NCI-H524 (cell line): ENCODE measurements at regions not wholly inside any gene's neighbourhood (a gene's known extent, or its start where the extent isn't known, plus 50 kb on each side); places are given as distances from the start of the nearest gene placed in this dataset.

Experiments
- DNase-seq, 2 experiments: peaks; one replicate each; lab custom pipeline; 2025; lab: John Stamatoyannopoulos, UW

DNA sequence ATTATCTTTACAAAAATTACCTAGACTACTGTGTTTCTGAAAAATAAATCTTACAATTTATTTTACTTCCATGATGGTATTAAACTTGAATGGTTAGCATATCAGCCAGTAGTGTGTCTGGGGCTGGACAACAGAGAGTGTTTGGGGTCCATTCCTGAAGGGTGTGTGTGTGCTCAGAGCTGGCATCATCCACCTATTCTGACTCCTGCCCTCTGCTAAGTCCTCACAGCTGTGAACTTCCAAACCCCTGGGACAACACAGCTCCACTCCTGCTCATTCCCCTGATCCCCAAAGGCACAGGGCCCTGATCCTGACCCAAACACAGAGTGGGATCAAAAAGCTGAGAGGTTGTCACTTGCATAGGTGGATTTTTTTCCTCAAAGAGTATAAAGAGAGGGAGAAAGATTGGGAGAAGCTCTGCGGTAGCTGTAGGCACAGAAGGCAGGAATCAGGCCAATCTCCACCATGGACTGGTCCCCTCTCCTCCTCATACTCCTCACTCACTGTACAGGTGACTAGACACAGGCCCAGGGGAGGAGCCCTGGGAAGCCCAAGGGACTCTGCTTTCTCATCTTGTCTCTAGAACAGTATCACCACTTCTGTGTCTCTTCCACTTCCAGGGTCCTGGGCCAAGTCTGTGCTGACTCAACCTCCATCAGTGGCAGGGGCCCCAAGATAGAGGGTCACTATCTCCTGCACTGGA lies 55.7 kb upstream of the TOP3B start:
- DNase-seq: no peak

DNA sequence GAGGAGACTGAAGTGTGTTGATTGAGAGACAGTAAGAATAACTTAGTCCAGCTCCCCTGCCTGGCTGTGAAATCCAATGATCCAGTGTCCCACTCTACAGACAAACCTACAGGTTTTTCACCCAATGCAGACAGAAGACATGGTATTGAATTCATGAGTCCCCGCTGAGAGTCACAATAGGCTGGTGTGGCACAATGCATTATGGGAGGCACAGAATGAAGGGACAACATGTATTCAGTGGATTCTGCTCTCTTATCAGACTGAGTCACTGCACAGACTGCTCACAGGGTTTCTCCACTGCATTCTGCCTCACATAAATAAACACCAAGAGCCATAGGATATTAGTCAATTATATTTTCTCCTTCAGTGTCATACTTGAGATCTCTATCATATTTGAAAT lies 55.2 kb upstream of the TOP3B start:
- DNase-seq: no peak

DNA sequence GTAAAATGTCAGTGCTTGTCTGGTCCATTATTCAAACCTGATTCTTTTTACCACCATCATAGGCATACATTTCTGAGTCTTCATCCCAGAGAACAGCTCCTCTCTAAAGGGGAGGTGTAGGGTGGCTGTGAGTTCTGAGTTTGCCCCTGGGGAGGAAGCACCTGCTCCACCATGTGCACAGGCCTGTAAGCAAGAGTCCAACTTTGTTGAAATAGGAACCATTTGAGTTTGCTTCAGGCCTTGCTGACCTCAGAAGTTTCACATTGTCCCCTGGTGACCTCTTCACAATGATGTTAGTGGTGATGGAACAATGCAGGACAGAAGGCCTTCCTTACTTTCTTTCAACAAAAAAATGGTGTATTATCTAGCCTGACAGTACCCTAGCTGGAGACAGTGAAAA lies 54.6 kb upstream of the TOP3B start:
- no peak for DNase-seq

DNA sequence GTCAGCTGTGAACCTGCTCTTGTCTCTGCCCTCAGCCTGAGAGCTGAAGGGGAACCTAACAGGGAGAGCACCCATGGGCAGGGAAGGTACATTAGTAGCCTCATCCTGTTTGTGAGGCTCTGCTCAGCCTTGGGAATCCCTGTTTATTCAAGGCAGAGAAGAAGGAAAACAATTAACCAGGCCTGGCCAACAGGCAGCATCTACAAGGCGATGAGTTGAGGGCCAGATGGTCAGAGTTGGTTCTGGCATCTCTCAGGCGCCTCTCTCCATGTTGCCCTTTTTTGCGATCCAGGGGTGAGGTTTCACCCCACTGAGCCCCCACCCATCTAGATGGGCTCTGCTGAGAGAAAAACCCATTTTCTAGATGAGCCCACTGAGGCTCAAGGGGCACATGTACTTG lies 54.0 kb upstream of the TOP3B start:
- DNase-seq: no peak

DNA sequence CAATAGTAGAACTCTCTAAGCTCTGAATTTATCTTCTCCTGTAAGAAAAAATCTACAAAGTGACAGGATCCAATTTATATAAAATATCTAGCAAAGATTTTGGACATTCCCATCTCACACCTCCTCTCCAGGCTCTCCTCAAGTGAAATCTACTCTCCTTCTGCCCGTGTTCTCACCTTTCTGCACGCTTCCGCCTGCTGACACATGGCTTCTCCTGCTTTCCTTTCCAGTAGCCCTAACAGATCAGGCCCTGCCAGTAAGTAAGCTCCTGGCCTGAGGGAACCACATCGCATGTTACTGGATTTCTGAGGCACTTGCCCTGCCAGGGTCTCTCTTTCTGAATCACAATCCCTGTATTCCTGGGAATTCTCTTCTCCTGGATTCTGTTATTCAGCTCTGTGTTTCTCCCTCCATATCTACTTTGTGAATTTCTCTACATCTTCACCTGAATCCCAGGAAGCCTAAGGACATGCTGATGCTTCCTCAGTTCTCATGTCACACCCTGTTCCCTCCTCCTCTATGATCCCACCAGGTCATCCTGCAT lies 53.3 kb upstream of the TOP3B start:
- DNase-seq: no peak

DNA sequence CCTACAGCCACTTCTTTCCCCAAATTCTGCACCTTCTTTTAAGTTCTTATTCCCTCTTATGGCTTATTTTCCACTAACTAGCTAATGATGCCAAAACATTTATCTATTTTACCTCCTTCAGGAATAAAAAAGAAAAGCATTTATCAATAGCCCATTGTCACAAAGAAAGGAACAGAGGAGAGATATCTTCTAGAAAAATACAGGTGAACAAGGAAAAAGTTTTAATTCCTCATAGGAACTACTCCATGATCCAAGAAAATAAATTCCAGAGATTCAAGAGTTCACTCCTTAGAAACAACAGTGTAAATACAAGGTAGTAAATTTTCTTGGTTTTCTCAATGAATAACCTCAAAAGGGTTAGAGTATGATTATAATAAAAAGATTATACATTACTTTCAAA lies 52.6 kb upstream of the TOP3B start:
- no peak for DNase-seq

DNA sequence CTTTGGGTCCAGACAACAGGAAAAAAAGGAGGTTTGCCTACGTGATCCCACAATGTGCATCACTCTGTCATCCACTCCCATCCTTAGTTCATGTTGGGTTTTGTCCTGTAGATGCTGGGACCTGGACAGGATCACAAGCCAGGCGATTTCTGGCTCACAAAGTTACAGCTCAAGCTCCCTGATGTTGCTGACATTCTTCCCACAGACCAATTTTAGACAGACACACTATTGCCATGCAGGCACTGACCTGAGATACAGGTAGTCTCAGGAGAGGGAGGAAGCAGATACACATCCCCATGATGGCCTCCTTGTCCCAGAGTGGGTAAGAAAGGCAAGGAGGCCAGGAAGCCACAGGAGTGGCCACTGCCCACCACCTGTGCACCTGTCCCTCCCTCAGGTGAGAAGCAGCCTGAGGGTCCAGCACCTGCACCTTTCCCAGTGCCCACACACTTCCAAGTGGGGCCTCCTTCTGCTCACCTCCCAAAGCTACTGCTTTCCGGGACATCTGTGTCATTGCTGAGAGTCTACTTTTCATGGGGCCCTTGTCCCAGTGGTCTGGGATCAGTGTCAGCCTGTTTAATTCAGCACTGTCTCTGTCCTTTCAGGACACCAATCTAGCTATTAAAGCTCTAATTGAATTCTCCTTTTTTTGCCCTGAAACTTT lies 52.0 kb upstream of the TOP3B start:
- no peak for DNase-seq

DNA sequence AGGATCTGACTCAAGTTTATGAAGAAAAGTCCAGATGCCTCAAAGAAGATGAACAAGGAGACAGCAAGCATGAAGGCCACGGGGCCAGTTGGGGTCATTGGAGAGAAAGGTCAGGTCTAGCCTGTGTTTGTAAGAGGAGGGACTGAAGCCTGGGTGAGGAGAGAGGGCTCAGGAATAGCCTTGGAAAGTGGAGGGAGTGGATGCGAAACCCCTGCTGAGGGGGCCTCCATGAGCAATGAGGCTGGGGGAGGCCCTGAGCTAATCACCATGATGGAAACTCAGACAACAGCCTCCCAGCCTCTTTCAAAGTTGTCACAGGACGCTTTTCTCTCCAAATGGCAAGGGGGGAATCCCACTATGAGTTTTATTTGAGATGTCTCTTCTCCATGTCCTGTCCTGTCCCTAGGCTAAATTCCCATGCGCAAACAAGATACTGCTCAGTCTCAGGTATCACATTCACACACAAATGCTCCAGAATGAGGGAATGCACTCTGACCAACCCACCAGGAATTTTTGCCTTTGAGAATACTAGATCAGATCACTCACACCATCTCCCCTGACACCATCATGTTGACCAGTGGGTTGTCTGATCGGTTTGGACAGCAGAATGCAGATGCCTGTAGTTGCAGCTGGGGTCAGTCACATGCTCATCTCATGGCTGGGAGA lies 51.3 kb upstream of the TOP3B start:
- DNase-seq: no peak

DNA sequence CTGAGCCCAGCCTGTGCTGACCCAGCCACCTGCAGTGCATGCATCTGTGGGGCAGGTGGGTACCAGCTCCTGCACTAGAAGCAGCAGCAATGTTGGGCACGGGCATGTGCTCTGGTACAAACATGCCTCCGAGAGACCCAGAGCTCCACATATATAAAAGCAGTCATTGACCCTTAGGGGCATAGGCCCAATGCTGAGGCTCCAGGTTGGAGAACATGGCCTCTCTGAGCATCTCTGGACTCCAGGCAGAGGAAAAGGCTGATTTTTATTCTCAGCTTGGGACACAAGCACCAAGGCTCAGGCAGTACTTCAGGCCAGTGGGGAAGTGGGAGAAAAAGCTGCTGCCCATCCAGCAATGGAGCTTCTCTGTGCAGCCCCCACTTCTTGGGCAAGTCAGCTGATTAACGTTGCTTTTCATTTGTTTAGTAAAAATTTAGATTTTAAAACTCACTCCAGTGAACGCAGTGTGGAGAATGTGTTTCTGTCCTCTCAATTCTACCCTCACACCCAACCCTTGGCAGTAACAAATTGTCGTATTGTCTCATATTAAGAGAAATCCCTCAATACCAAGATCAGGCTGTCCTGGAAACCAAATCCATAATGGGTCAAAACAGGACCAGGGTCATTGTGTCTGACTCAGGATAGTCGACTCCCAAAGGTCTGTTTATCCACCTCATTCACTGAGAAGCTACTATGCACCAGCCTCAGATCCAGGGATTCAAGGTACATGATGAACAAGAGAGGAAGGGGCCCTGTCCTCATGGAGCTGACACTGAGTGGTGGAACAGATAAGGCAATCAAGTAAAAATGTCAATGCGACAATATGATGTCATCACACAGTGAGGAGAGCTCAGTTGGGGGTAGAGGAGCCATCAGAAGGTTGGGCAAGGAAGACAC lies 50.6 kb upstream of the TOP3B start:
- DNase-seq: no peak

DNA sequence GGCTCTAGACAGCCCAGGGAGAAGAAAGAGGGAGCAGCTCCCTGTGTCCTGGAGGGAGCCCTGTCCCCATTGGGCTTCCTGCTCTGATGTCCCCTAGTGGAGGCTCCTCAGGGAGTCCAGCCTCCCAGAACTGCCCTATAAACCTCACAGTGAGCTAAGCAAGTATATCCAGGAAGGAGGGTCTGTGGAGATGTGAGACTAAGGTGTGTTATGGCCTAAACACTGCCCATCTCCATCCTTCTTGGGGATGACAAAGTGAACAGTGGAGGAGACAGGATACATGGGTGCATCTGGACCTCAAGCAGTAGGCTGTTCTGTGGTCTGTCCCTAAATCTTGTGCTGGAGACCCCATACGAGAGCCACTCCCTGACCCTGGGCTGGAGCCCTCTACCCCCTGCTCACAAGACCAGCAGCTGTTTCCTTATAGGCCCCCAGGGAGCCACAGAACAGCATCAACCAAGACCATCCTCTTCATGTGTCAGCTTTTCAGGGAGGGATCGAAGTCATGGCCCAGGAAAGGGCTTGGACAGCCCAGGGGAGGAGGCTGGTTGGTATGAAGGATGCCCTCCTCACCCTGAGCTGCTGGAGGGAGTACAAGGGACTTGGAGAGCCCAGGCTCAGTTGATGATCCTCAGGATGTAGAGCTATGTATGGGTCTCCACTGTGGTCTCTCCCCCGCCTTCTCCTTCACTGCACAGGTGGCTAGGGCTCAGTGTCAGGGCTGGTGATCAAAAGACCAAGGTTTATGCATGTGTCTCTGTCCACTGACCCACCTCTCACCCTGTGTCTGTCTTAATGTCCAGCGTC lies 49.7 kb upstream of the TOP3B start:
- no peak for DNase-seq
